ENCODE measurements at regions not wholly inside any gene's neighbourhood (a gene's known extent, or its start where the extent isn't known, plus 50 kb on each side); places are given as distances from the start of the nearest gene placed in this dataset.

- DNase-seq, result no peak
- Histone ChIP-seq H3K27me3 (no peaks in the 10 kb centered on the region), H3K36me3 (no peaks in the 10 kb centered on the region), H3K9me3 (no peaks in the 10 kb centered on the region), H3K4me3 (no peak overlapping the region), H3K4me1 (no peaks in the 10 kb centered on the region), H3K27ac (no peak overlapping the region)
- no peak for TF ChIP-seq CTCF (IDR thresholded peaks at IDR 0.05)
- intact Hi-C loops (cut with DNase I; ENCODE audit: low total_unique reads), result no loop called here
These were observed 231.6 kb downstream of the CXXC4 start for GRCh38 chr4:104263100-104263499.

- intact Hi-C loops (cut with DNase I; ENCODE audit: low total_unique reads), result no loop called here
- DNase-seq, result no peak
- Histone ChIP-seq H3K27ac (no peak overlapping the region), H3K27me3 (no peaks in the 10 kb centered on the region), H3K4me1 (no peaks in the 10 kb centered on the region), H3K36me3 (no peaks in the 10 kb centered on the region), H3K4me3 (no peak overlapping the region), H3K9me3 (no peaks in the 10 kb centered on the region)
- TF ChIP-seq CTCF (IDR thresholded peaks at IDR 0.05), result no peak
These were observed 232.0 kb downstream of the CXXC4 start for GRCh38 chr4:104262678-104263077.

DNA sequence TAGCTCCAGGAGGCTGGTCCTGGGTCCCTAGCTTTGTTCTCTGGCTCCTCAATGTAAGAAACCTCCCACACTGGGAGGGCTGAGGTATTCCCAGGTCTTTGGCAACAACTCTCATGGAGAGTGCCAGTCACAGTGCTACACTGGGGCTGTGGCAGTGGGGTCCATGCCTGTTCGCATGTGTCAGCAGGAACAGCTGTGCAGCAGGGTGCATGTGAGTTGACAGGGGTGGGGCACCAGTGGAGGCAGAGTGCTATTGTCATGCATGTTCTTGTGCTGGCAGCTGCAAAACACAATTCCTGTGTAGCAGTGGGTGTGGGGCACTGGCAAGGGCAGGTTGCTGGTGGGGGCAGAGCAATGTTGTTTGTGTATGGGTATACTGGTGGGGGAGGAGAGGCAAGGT lies 246.0 kb downstream of the CXXC4 start:
- H3K27me3 ChIP-seq, result no peaks in the 10 kb centered on the region
- no peak overlapping the region for H3K27ac ChIP-seq
- no peak for TF ChIP-seq CTCF (IDR thresholded peaks at IDR 0.05)
- H3K9me3 ChIP-seq, result peaks cover 0 to 3% (median 0%) of the 10 kb centered on the region in 3 donors
- DNase-seq, result no peak
- H3K4me1 ChIP-seq, result no peaks in the 10 kb centered on the region
- no peak overlapping the region for H3K4me3 ChIP-seq
- H3K36me3 ChIP-seq, result no peaks in the 10 kb centered on the region
- intact Hi-C loops (cut with DNase I; ENCODE audit: low total_unique reads), result no loop called here

DNA sequence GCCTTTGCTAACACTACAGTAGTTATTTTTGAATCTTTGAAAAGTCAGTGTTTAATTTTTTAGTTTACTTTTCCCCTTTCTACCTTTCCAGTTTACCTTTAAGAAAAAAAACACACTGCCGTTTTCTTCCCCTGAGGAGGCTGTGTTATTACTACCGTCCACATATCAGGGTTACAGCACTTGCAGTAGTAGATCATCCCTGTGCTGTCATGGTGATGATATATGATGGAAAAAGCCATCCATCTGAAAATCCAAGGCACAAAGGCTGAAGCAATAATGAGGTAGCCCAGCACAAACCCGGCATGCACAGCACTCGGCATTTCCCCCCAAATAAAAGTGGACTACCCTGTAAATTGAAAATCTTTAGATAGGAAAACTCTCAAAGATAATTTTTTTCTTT lies 258.7 kb downstream of the CXXC4 start:
- no peak overlapping the region for H3K27ac ChIP-seq
- no peaks in the 10 kb centered on the region for H3K27me3 ChIP-seq
- H3K4me3 ChIP-seq, result no peak overlapping the region
- peaks cover 0 to 3% (median 0%) of the 10 kb centered on the region in 4 donors for H3K4me1 ChIP-seq
- intact Hi-C loops (cut with DNase I; ENCODE audit: low total_unique reads), result no loop called here
- H3K36me3 ChIP-seq, result no peaks in the 10 kb centered on the region
- DNase-seq, result no peak
- no peaks in the 10 kb centered on the region for H3K9me3 ChIP-seq
- no peak for TF ChIP-seq CTCF (IDR thresholded peaks at IDR 0.05)

DNA sequence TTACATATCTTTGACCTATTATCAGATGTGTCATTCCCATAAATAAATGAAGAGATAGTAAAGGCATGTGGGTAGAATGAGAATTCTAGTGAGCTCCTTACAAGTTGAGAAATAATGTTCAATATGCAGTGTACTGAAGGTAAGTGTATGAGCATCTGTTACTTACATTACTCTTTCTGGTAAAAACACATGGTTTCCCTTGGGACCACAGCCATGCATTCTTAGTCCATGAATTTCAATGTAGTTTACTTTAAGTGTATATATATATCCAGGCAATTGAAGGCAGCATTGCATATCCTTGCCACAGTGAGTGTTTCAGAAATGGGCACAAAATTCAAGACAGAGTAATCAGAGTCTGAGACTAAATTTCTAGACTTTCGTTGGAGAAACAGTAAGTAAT lies 277.2 kb downstream of the CXXC4 start:
- H3K36me3 ChIP-seq, result no peaks in the 10 kb centered on the region
- no peak overlapping the region for H3K27ac ChIP-seq
- H3K9me3 ChIP-seq, result no peaks in the 10 kb centered on the region
- H3K27me3 ChIP-seq, result no peaks in the 10 kb centered on the region
- TF ChIP-seq CTCF (IDR thresholded peaks at IDR 0.05), result no peak
- no peak overlapping the region for H3K4me3 ChIP-seq
- no peak for DNase-seq
- intact Hi-C loops (cut with DNase I; ENCODE audit: low total_unique reads), result no loop called here
- H3K4me1 ChIP-seq, result no peaks in the 10 kb centered on the region

DNA sequence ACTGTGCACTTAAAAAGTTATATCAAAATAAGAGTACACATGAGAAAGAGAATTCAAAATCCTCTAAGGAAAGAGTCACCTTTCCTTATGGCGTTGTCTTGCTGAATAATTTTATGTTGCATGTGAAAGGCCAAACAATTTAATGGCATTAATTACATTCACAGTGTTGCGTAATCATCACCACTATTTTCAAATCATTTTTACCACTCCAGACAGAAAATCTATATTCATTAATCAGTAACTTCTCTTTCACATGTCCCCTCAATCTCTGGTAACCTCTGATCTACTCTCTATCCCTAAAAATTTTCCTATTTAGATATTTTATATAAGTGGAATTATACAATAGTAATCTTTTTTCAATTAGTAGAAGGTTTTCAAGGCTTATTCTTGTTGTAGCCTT lies 283.0 kb downstream of the CXXC4 start:
- DNase-seq, result no peak
- H3K9me3 ChIP-seq, result no peaks in the 10 kb centered on the region
- no peak for TF ChIP-seq CTCF (IDR thresholded peaks at IDR 0.05)
- no peaks in the 10 kb centered on the region for H3K4me1 ChIP-seq
- H3K4me3 ChIP-seq, result no peak overlapping the region
- intact Hi-C loops (cut with DNase I; ENCODE audit: low total_unique reads), result no loop called here
- no peaks in the 10 kb centered on the region for H3K27me3 ChIP-seq
- H3K27ac ChIP-seq, result no peak overlapping the region
- no peaks in the 10 kb centered on the region for H3K36me3 ChIP-seq

All from tibial artery (tissue), 4 donors.